ENCODE measurements at regions not wholly inside any gene's neighbourhood (a gene's known extent, or its start where the extent isn't known, plus 50 kb on each side); places are given as distances from the start of the nearest gene placed in this dataset.

GRCh38 chr13:85525411-85525810 lies 273.8 kb downstream of the SLITRK6 start:
- Mint-ChIP-seq H3K27me3 (no peaks in the 10 kb centered on the region), H3K4me3 (no peak overlapping the region), H3K27ac (no peak overlapping the region), H3K9me3 (ENCODE audit: insufficient read depth) (peaks cover 2% of the 10 kb centered on the region), H3K4me1 (no peaks in the 10 kb centered on the region)
- no peak overlapping the region for H3K9ac ChIP-seq (ENCODE audit: low read length)
- no peak overlapping the region for H2AFZ ChIP-seq (ENCODE audit: insufficient read depth, low read depth, low read length, poor library complexity, severe bottlenecking)
- H3K4me2 ChIP-seq (replicated peaks; ENCODE audit: low read depth, low read length, poor library complexity, severe bottlenecking), result no peak overlapping the region
- ATAC-seq (ENCODE audit: low read depth) (no peak), DNase-seq (no peak)
- no peaks in the 10 kb centered on the region for H3K9me3 ChIP-seq (ENCODE audit: control extremely low read depth in 1 of 3, control insufficient read depth in 2 of 3, insufficient read depth in 1 of 3, low read length in 2 of 3)
- CTCF ChIA-PET, result no interaction called here
- intact Hi-C loops (cut with micrococcal nuclease), result no loop called here
- H3K27ac ChIP-seq (ENCODE audit: low read length in 2 of 2), result no peak overlapping the region
- no peaks in the 10 kb centered on the region for H3K4me1 ChIP-seq (ENCODE audit: control insufficient read depth in 2 of 2, insufficient read depth in 2 of 2, low read length in 2 of 2)
- no peaks in the 10 kb centered on the region for H3K79me2 ChIP-seq (ENCODE audit: control insufficient read depth, insufficient read depth, low read length)
- no peaks in the 10 kb centered on the region for H3K27me3 ChIP-seq (replicated peaks in 1 of 4; ENCODE audit: control extremely low read depth in 1 of 4, control insufficient read depth in 3 of 4, insufficient read depth in 4 of 4, low read length in 3 of 4)
- no CpG with 5 or more reads among the region's 2 CpGs for WGBS (ENCODE audit: insufficient coverage)
- POLR2A ChIA-PET, result no interaction called here
- no peaks in the 10 kb centered on the region for H4K20me1 ChIP-seq (ENCODE audit: control insufficient read depth, insufficient read depth, low read length, poor library complexity, severe bottlenecking)
- H3K36me3 ChIP-seq (replicated peaks in 1 of 2; ENCODE audit: control extremely low read depth in 1 of 2, control insufficient read depth in 1 of 2, extremely low read depth in 1 of 2, insufficient read depth in 2 of 2, low read length in 1 of 2), result no peaks in the 10 kb centered on the region
- TF ChIP-seq EZH2 (IDR thresholded peaks at IDR 0.05; ENCODE audit: borderline replicate concordance, insufficient read depth, low read depth, low read length, poor library complexity, severe bottlenecking) (no peak), CTCF (IDR thresholded peaks at IDR 0.05) (no peak)
- H3K4me3 ChIP-seq (ENCODE audit: control extremely low read depth in 1 of 5, extremely low read depth in 1 of 5, insufficient read depth in 1 of 5, low read depth in 2 of 5, low read length in 4 of 5), result no peak overlapping the region

GRCh38 chr13:85521657-85522056 lies 277.6 kb downstream of the SLITRK6 start:
- DNase-seq, result no peak
- no peak overlapping the region for H3K27ac ChIP-seq (ENCODE audit: low read length in 2 of 2)
- no peaks in the 10 kb centered on the region for H3K36me3 ChIP-seq (replicated peaks in 1 of 2; ENCODE audit: control extremely low read depth in 1 of 2, control insufficient read depth in 1 of 2, extremely low read depth in 1 of 2, insufficient read depth in 2 of 2, low read length in 1 of 2)
- H3K4me3 ChIP-seq (ENCODE audit: control extremely low read depth in 1 of 5, extremely low read depth in 1 of 5, insufficient read depth in 1 of 5, low read depth in 2 of 5, low read length in 4 of 5), result no peak overlapping the region
- ChIA-PET CTCF (no interaction called here), POLR2A (no interaction called here)
- no peaks in the 10 kb centered on the region for H3K27me3 Mint-ChIP-seq
- H3K4me3 Mint-ChIP-seq, result no peak overlapping the region
- no peak overlapping the region for H3K27ac Mint-ChIP-seq
- no peak for TF ChIP-seq CTCF (IDR thresholded peaks at IDR 0.05)
- no peak for TF ChIP-seq EZH2 (IDR thresholded peaks at IDR 0.05; ENCODE audit: borderline replicate concordance, insufficient read depth, low read depth, low read length, poor library complexity, severe bottlenecking)
- no peaks in the 10 kb centered on the region for H3K4me1 ChIP-seq (ENCODE audit: control insufficient read depth in 2 of 2, insufficient read depth in 2 of 2, low read length in 2 of 2)
- intact Hi-C loops (cut with micrococcal nuclease), result no loop called here
- H4K20me1 ChIP-seq (ENCODE audit: control insufficient read depth, insufficient read depth, low read length, poor library complexity, severe bottlenecking), result no peaks in the 10 kb centered on the region
- no peak overlapping the region for H3K4me2 ChIP-seq (replicated peaks; ENCODE audit: low read depth, low read length, poor library complexity, severe bottlenecking)
- H3K9ac ChIP-seq (ENCODE audit: low read length), result no peak overlapping the region
- ATAC-seq (ENCODE audit: low read depth), result no peak
- H2AFZ ChIP-seq (ENCODE audit: insufficient read depth, low read depth, low read length, poor library complexity, severe bottlenecking), result no peak overlapping the region
- no CpG with 5 or more reads among the region's 2 CpGs for WGBS (ENCODE audit: insufficient coverage)
- no peaks in the 10 kb centered on the region for H3K4me1 Mint-ChIP-seq
- H3K79me2 ChIP-seq (ENCODE audit: control insufficient read depth, insufficient read depth, low read length), result no peaks in the 10 kb centered on the region
- H3K9me3 Mint-ChIP-seq (ENCODE audit: insufficient read depth), result no peaks in the 10 kb centered on the region
- no peaks in the 10 kb centered on the region for H3K27me3 ChIP-seq (replicated peaks in 1 of 4; ENCODE audit: control extremely low read depth in 1 of 4, control insufficient read depth in 3 of 4, insufficient read depth in 4 of 4, low read length in 3 of 4)
- H3K9me3 ChIP-seq (ENCODE audit: control extremely low read depth in 1 of 3, control insufficient read depth in 2 of 3, insufficient read depth in 1 of 3, low read length in 2 of 3), result no peaks in the 10 kb centered on the region

All from B cell (primary cell).